ENCODE measurements at regions not wholly inside any gene's neighbourhood (a gene's known extent, or its start where the extent isn't known, plus 50 kb on each side); places are given as distances from the start of the nearest gene placed in this dataset.

DNA sequence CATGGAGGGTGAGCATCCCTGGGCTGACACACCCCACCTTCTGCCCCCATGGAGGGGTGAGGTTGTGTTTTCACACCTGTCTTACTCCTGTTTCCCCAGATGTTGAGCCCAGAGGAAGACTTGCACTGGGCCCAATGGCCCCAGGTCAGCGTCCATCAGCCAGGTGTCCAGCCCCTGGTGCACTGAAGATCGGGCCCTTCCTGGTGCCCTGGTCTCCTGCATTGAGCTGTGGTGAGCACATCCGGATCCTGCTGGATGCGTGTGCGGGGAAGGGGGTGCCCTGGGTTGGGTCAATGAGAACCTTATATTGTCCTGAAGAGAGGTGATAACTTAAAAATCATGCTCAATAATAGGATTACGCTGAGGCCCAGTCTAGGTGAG lies 227.3 kb downstream of the SNRPN start:
- intact Hi-C loops (cut with DNase I) = no loop called here
- Histone ChIP-seq H3K4me3 (no peak overlapping the region), H3K4me1 (no peaks in the 10 kb centered on the region), H3K36me3 (no peaks in the 10 kb centered on the region), H3K9me3 (no peaks in the 10 kb centered on the region), H3K27ac (no peak overlapping the region), H3K27me3 (no peaks in the 10 kb centered on the region)
- DNase-seq = peak in 1 of 3 donors; percentile 8
- WGBS (ENCODE audit: insufficient coverage, low coverage, low lambda C conversion rate, missing lambda C conversion rate) = 100% methylated on average over 2 of the region's 6 CpGs
- no peak for ATAC-seq
- TF ChIP-seq, protein P1, sequence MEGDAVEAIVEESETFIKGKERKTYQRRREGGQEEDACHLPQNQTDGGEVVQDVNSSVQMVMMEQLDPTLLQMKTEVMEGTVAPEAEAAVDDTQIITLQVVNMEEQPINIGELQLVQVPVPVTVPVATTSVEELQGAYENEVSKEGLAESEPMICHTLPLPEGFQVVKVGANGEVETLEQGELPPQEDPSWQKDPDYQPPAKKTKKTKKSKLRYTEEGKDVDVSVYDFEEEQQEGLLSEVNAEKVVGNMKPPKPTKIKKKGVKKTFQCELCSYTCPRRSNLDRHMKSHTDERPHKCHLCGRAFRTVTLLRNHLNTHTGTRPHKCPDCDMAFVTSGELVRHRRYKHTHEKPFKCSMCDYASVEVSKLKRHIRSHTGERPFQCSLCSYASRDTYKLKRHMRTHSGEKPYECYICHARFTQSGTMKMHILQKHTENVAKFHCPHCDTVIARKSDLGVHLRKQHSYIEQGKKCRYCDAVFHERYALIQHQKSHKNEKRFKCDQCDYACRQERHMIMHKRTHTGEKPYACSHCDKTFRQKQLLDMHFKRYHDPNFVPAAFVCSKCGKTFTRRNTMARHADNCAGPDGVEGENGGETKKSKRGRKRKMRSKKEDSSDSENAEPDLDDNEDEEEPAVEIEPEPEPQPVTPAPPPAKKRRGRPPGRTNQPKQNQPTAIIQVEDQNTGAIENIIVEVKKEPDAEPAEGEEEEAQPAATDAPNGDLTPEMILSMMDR (IDR thresholded peaks at IDR 0.05) = no peak
- no peak for TF ChIP-seq POLR2A (IDR thresholded peaks at IDR 0.05)

DNA sequence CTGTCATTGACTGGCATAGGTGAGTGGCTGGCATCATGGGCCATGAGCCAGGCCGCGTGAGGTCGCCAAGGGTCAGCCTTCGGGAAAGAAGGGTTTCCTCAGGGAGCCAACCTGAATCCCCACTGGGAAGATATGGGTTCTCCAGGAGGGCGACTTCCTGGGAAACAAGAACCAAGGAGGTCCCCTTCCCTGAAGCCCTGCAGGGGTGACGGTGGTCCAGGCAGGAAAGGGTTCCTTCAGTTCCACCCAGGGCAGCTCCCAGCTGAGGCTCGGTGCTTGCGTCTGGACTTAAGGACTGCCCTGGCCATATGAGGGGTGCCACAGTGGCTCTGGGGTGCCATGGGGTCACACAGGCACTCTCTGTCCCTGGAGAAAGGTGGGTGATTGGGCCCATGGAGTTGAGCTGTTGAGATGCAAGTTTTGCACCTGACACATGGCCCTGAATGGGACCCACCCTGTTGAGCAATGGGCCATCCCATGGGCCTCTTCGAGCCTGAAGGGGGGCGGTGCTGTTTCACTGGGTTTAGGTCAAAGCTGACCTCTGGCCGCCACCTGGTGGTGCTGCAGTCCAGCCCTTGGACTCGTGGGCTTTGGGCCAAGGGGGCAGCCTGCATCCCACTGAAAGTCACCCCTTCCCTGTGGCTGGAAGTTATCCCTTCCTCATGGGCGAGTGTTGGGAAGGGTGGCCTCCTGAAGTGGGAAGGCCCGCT lies 228.1 kb downstream of the SNRPN start:
- no peak for TF ChIP-seq POLR2A (IDR thresholded peaks at IDR 0.05)
- TF ChIP-seq, protein P1 (IDR thresholded peaks at IDR 0.05) = peak in 1 of 4 donors; percentile 12

DNA sequence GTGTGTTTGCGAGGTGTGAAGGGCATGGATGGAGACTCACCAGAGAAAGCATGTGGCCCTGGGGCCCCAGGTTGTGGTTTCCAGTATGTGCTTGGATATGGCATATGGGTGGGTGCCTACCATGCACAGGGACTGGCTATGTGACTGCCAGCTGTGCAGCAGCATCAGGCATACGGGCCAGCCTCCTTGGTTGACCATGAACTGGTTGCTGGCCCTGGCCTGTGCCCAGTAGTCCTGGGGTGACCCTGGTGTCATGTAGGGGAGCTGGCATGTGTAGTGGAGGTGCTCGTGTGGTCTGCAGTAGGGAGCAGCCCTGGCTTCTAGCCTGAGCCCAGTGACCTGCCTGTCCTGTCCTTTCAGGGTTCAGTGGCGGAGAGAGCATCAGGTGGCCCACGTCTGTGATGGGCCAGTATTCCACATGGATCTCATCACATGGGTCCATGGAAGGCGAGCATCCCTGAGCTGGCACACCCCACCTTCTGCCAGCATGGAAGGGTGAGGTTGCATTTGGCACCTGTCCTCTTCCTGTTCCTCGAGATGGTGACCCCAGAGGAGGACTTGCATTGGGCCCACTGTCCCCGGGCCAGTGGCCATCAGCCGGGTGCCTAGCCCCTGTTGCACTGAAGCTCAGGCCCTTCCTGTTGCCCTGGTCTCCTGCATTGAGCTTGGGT lies 228.9 kb downstream of the SNRPN start:
- ATAC-seq (no peak), DNase-seq (peak; percentile 7 to 39 (median 21))
- Histone ChIP-seq H3K27ac (no peak overlapping the region), H3K9me3 (no peaks in the 10 kb centered on the region), H3K36me3 (no peaks in the 10 kb centered on the region), H3K27me3 (no peaks in the 10 kb centered on the region), H3K4me1 (no peaks in the 10 kb centered on the region), H3K4me3 (no peak overlapping the region)
- no CpG with 5 or more reads among the region's 9 CpGs for WGBS (ENCODE audit: insufficient coverage, low coverage, low lambda C conversion rate, missing lambda C conversion rate)
- intact Hi-C loops (cut with DNase I) = no loop called here
- TF ChIP-seq POLR2A (IDR thresholded peaks at IDR 0.05) = no peak
- TF ChIP-seq, protein P1 (IDR thresholded peaks at IDR 0.05) = no peak

More for the DNA sequence above, 228.1 kb downstream of the SNRPN start:
- DNase-seq (peak; percentile 9 to 32 (median 31)), ATAC-seq (no peak)
- no peaks in the 10 kb centered on the region for H3K4me1 ChIP-seq
- H3K36me3 ChIP-seq = no peaks in the 10 kb centered on the region
- H3K27ac ChIP-seq = no peak overlapping the region
- H3K9me3 ChIP-seq = no peaks in the 10 kb centered on the region
- intact Hi-C loops (cut with DNase I) = no loop called here
- no peaks in the 10 kb centered on the region for H3K27me3 ChIP-seq
- 80% methylated on average over 1 of the region's 14 CpGs for WGBS (ENCODE audit: insufficient coverage, low coverage, low lambda C conversion rate, missing lambda C conversion rate)
- H3K4me3 ChIP-seq = no peak overlapping the region

DNA sequence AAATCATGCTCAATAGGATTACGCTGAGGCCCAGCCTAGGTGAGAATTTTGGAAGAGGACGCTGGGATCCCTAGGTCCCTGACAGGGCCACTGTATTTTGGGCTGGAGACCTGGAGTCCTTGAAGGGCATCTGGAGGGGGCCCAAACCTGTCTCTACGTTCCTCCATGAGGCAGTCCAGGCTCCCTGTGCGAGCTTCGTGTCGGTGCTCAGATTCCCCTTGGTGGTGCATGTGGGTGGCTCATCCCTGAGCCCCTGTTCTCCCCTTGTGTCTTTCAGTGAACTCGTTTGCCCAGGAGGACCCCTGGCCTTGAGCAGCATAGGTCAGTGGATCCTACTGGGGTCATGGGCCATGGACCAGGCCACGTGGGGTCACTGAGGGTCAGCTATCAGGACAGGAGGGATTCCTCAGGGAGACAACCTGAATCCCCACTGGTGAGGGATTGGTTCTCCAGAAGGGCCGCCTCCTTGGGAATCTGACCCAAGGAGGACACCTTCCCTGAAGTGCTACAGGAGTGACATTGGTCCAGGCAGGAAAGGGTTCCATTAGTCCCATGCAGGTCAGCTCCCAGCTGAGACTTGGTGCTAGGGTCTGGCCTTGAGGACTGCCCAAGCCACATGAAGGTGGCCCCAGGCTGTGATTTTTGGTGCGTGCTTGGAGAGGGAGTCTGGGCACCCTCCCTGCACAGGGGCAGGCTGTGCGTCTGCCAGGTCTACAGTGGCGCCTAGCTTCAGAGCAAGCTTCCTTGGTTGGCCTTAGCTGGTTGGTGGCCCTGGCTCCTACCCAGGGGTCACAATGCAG lies 229.8 kb downstream of the SNRPN start:
- WGBS (ENCODE audit: insufficient coverage, low coverage, low lambda C conversion rate, missing lambda C conversion rate) = 80% methylated on average over 1 of the region's 12 CpGs
- DNase-seq (peak in 2 of 3 donors; percentile 8 to 27), ATAC-seq (no peak)
- Histone ChIP-seq H3K4me1 (no peaks in the 10 kb centered on the region), H3K27ac (no peak overlapping the region), H3K36me3 (no peaks in the 10 kb centered on the region), H3K9me3 (no peaks in the 10 kb centered on the region), H3K27me3 (no peaks in the 10 kb centered on the region), H3K4me3 (no peak overlapping the region)
- intact Hi-C loops (cut with DNase I) = no loop called here
- TF ChIP-seq, protein P1 (IDR thresholded peaks at IDR 0.05) = no peak
- no peak for TF ChIP-seq POLR2A (IDR thresholded peaks at IDR 0.05)

All from right lobe of liver (tissue), 6 donors.